GM18868 (cell line): ENCODE measurements at regions not wholly inside any gene's neighbourhood (a gene's known extent, or its start where the extent isn't known, plus 50 kb on each side); places are given as distances from the start of the nearest gene placed in this dataset.

Source experiments
- ATAC-seq: cut with Tn5 transposase; IDR thresholded peaks from one replicate; pipeline ENCODE4 v1.9.1; 2021; ENCODE audit warnings: mild to moderate bottlenecking, moderate library complexity; ENCODE audit not compliant: unreplicated experiment

GRCh38 chr4:3364634-3365314 is 72.0 kb downstream of the RGS12 start:
- no peak for ATAC-seq

DNA sequence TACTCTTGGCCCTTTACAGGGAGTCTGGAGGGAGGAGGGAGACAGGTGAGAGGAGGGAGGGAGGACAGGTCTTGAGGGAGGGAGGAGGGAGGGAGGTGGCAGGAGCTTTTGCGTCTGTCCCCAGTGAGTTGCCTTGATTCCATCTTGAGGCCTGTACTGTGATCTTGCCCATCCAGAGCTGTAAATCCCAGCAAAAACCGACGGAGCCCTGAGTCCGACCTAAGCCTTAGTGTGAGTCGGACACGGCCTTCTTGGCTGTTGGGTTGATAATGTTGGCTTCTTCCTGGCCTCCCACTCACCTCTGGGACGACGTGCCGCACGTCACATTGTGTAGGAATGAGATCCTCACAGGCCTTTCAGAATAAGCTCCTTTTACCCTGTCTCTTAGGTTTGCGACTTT is 72.5 kb downstream of the RGS12 start:
- no peak for ATAC-seq

DNA sequence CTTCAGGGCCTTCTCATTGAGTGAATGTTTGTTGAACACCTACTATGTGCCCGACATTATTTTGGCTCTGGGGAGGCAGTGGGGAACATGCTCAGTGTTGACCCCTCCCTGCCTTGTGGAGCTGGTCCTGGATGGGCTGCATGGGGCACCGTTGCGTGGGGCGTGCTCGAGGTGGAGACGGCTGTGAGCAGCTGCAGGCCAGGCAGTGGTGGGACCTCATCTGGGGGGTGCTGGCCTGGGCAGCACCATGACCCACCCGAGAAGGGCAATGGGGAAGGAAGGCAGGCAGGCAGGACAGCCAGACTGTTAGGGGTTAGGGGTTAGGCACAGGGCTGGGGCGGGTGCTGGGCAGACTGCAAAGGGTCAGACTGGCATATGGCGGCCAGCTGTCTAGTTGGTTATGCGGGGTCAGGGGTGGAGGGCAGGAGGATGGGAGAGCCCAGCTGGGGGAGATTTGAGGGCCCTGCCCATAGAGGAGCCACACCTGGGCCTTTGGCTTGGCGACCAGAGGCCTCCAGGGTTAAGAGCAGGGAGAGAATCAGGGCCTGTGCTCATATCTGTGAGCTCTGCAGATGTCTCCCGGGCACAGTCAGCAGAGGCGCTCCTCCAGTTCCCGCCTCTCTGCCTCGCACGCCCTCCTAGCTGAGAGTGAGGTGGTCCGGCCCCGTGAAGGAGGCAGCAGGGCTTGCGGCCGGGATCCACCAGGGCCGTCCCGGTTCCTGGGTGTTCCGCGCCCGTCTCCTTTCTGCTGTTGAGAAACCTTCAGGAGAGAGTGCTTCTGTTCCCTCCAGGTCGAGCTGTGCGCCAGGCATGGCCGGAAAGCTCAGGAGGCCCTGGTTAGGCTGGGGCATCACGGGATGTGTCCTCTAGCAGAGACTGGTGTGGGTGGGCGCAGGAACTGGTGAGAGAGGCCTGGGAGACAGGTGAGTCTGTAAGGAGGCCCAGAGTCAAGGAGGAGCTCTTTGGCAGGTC is 73.3 kb downstream of the RGS12 start:
- no peak for ATAC-seq

- ATAC-seq: no peak
Measured at GRCh38 chr4:3366893-3367775, 74.3 kb downstream of the RGS12 start.

DNA sequence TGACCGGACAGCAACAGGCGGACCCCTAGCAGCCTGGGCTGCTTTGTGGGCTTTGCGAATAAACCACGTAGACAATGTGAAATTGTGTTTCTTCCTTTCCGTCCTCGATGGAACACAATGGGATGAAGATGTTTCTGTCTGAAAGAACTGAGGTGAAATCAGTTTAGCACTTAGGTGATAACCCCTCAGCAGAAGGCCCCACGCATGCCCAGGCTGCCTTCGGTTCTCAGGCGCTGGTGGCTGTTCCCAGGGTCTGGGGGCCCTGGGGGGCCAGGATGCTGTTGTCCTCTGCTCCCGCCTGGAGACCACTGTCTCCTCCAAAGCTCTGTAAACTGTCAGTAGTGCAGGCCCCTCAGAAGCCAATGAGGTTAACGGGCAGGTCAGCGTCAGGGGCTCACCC is 73.9 kb upstream of the HGFAC start:
- ATAC-seq: no peak

- ATAC-seq: no peak
Measured at GRCh38 chr4:3368334-3368733, 73.4 kb upstream of the HGFAC start.

GRCh38 chr4:3368841-3369760 is 72.7 kb upstream of the HGFAC start:
- ATAC-seq: no peak

- no peak for ATAC-seq
Measured at GRCh38 chr4:3369781-3370674, 71.7 kb upstream of the HGFAC start.

- no peak for ATAC-seq
Measured at GRCh38 chr4:3371033-3372001, 70.5 kb upstream of the HGFAC start.

GRCh38 chr4:3372264-3372932 is 69.4 kb upstream of the HGFAC start:
- no peak for ATAC-seq

- ATAC-seq: no peak
Measured at GRCh38 chr4:3372933-3373465, 68.8 kb upstream of the HGFAC start.

GRCh38 chr4:3373468-3373867 is 68.3 kb upstream of the HGFAC start:
- no peak for ATAC-seq

DNA sequence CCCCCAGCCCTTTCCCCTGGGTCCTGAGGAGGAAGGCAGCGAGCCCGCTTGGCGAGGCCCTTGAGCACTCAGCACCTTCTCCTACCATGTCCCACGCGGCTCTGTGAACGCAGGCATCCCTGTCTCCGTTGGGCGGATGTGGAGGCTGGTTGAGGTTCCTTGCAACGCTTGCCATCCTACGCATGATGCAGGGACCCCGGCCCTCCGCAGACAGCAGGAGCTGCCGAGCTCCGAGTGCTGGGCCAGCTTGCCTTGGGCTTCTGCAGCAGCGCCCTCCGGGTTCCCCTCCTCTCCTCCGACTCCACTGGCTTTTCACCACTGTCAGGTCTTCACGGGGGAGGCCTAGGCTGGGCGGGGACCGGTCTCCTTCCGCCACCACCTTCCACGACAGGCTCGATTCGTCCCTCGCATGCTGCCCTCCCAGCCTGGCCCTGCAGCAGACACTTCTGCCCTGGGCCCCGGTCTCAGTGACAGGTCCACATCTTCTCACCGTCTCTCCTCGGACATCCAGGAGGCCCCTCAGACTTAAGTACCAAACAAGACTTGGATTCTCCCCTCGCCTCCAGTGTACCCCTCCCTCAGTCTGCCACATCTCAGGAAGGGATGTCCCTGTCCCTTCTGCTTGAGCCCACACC is 67.6 kb upstream of the HGFAC start:
- ATAC-seq: no peak

DNA sequence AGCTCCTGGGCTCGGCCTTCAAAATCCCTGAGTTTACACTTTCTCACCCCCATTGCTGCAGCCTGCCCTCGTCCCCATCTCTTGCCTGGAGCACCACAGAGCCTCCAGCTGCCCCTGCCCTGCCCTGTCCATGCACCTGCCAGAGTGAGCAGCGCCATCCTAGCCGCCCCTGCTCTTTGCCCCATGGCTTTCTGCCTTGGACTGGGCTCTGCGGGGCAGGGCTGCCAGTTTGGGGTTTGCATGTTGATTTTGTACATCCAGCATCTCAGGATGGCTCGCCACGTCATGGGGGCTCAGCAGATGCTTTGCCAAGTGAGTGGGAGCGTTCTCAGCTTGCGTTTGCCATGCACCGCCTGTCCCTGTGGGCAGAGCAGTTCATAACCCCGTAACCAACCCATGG is 67.1 kb upstream of the HGFAC start:
- no peak for ATAC-seq

DNA sequence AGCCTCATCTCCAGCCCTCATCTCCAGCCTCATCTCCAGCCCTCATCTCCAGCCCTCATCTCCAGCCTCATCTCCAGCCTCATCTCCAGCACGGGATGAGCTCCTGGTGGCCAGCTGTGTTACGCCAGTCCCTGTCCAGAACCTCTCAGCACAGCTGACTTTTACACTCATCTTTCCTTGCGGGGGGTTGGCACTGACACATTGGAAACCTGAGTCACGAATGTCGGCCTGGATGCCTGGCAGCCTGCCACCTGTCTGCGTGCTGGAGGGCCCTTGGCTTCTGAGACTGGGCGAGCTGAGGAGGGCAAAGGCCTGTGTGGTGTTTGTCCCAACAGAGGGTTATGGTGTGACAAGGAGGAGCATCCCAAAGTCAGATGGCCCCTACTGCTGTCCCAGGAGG is 66.1 kb upstream of the HGFAC start:
- ATAC-seq: no peak

GRCh38 chr4:3376266-3376665 is 65.5 kb upstream of the HGFAC start:
- ATAC-seq: no peak

GRCh38 chr4:3377557-3377956 is 64.2 kb upstream of the HGFAC start:
- ATAC-seq: no peak
